Dendritic cell treated with granulocyte-macrophage colony-stimulating factor and Interleukin-4, amounts not matched to agents 40 ng/mL and 50 ng/mL, for 4 days (primary cell): ENCODE measurements at regions not wholly inside any gene's neighbourhood (a gene's known extent, or its start where the extent isn't known, plus 50 kb on each side); places are given as distances from the start of the nearest gene placed in this dataset.
"Not testable (repeated sequence)": the region's sequence is repeated elsewhere in the genome, so short reads cannot be mapped to it uniquely, and the experiment has no call there.

ENCODE experiments used
- H3K27ac Mint-ChIP-seq: one replicate; pipeline ENCODE4 v1.8.0; 2022; ENCODE audit warnings: mild to moderate bottlenecking, mixed read lengths
- H3K27me3 Mint-ChIP-seq: one replicate; pipeline ENCODE4 v1.8.0; 2022; ENCODE audit warnings: mild to moderate bottlenecking, mixed read lengths
- H3K36me3 Mint-ChIP-seq: one replicate; pipeline ENCODE4 v1.8.0; 2022; ENCODE audit warnings: low read depth, mixed read lengths
- H3K4me1 Mint-ChIP-seq: one replicate; pipeline ENCODE4 v1.8.0; 2022; ENCODE audit warnings: low read depth, mixed read lengths
- H3K4me3 Mint-ChIP-seq: one replicate; pipeline ENCODE4 v1.8.0; 2022; ENCODE audit warnings: mild to moderate bottlenecking, moderate library complexity, mixed read lengths
- H3K9me3 Mint-ChIP-seq: one replicate; pipeline ENCODE4 v1.8.0; 2022; ENCODE audit warnings: mixed read lengths
- intact Hi-C: fragments of 100-400 bp; cut with micrococcal nuclease; formaldehyde crosslinking; loops from one replicate; pipeline ENCODE4 v1.15.0; 2022

DNA sequence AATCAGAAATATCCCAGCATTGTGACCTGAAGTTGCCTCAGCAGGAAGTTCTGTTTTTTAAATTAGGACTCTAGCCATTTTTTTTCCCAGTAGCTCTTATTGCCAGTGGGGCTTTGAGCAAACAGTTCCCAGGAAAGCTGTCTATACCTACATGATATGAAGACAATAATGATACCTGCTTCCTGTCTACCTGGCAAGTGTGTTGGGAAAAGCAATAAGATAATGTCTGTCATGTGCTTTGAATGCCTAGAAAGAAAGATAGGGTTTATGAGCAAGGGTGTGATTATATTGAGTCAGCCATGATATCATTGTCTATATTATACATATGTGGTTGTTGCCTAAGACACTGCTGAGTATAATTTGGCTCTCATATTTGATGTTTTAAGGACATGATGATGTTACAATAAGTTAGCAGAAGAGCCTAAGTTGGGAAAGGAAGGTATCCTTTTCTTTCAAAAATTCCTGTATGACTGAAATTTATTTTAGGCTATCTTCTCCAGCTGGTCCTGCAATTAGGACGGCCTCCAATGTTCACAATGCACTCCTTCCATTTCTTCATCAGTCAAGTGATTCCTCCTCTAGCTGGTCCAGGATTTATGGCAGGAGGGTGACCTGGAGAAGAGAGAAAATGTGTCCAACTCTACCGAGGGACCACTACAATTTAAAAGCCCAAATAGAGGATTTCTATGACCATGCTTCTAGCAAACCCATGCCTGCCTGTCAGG, 99.6 kb upstream of the CDC42BPA start:
- Mint-ChIP-seq H3K27ac (no peak overlapping the region), H3K4me1 (peaks cover 5% of the 10 kb centered on the region), H3K4me3 (no peak overlapping the region), H3K9me3 (no peaks in the 10 kb centered on the region), H3K36me3 (no peaks in the 10 kb centered on the region), H3K27me3 (peaks cover 1% of the 10 kb centered on the region)
- intact Hi-C loops = no loop called here

DNA sequence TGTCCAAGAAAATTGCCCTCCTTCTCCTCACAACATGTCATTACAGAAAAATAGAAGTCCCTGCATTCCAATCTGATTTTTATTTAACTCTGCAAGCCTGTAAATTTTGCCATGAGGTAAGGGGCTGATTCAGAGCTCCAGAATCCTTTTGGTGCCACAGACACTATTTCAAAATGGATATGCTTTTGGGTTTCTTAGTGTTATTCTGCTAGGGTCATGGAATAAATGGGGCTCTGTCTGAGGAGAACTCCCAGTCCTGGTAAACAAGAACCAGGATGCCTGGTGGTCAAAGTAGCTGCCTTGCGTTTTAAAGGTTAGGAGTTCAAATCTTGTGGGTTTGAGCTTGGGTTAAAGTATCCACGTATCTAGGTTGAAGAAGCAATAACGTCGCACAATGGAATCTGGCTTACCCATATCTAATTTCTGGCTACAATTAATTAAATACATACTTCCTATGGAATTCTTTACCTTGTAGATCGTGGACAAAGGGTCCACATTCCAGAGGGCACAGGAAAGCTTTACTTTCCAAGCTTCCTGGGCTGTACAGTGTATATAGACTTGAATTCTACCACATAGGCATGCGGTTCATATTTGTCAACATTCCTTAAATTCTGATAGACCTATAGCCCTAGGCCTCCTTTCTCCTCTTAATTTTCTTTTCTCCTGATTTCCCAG, 98.0 kb upstream of the CDC42BPA start:
- no peak overlapping the region for H3K4me3 Mint-ChIP-seq
- no peaks in the 10 kb centered on the region for H3K9me3 Mint-ChIP-seq
- H3K27me3 Mint-ChIP-seq = peaks cover 2% of the 10 kb centered on the region
- no peaks in the 10 kb centered on the region for H3K36me3 Mint-ChIP-seq
- no peak overlapping the region for H3K27ac Mint-ChIP-seq
- peaks cover 5% of the 10 kb centered on the region for H3K4me1 Mint-ChIP-seq
- intact Hi-C loops = no loop called here

DNA sequence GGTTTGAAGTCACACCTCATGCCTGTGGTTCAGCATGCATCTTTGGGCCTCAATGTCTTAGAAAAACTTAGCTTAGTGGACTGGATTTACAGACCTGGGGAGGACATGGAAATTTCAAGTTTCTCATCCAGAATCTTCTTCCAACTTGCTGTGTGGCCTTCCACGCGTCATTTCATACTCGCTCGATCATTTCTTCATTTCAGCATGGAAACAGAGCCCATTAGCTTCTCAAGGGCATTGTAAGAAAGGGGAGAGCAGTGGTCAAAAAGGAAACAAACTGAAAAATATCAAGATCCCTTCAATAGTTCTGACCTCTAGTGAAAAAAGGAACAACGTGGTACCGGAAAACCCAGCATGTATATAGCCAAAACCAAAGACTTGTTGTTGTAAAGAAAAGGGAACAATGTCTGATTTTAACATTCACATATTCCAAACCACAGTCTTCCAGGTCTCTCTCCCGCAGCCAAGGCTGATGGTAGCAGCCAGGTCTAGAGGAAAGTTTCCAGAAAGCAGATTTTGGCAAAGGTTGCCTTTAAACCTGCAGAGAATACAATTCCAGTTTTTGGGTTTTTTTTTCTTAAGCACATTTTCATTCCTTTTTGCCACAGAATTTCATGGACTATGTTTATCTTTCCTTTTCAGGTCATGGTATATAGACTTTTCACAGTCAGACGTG, 97.0 kb upstream of the CDC42BPA start:
- H3K27ac Mint-ChIP-seq = no peak overlapping the region
- intact Hi-C loops = no loop called here
- H3K27me3 Mint-ChIP-seq = peaks cover 9% of the 10 kb centered on the region
- peaks cover 5% of the 10 kb centered on the region for H3K4me1 Mint-ChIP-seq
- no peaks in the 10 kb centered on the region for H3K9me3 Mint-ChIP-seq
- H3K4me3 Mint-ChIP-seq = no peak overlapping the region
- no peaks in the 10 kb centered on the region for H3K36me3 Mint-ChIP-seq

DNA sequence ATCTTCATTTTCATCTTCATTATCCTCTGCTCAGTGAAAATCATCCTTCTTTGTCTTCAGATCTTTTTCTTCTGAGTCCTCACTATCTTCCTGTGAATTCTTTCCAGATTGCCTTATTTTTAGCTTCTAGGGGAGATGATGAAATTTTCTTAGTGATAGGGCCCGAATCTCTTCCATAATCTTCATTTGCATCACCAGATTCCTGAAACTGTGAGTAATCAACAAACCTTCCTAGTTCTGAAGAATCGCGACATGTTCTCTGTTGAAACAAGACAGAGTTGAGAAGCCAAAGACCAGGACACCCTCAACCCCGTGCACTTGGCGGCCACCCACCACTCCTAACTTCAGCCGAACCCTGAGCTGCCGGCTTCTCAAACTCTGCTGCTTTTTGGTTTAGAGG, 92.8 kb upstream of the CDC42BPA start:
- peaks cover 5% of the 10 kb centered on the region for H3K4me1 Mint-ChIP-seq
- H3K27me3 Mint-ChIP-seq = peaks cover 11% of the 10 kb centered on the region
- no peak overlapping the region for H3K27ac Mint-ChIP-seq
- intact Hi-C loops = no loop called here
- H3K9me3 Mint-ChIP-seq = no peaks in the 10 kb centered on the region
- no peaks in the 10 kb centered on the region for H3K36me3 Mint-ChIP-seq
- no peak overlapping the region for H3K4me3 Mint-ChIP-seq

DNA sequence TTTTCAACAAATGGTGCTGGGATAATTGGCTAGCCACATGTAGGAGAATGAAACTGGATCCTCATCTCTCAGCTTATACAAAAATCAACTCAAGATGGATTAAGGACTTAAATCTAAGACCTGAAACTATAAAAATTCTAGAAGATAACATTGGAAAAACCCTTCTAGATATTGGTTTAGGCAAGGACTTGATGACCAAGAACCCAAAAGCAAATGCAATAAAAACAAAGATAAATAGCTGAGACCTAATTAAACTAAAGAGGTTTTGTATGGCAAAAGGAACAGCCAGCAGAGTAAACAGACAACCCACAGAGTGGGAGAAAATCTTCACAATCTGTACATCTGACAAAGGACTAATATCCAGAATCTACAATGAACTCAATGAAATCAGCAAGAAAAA, 88.0 kb upstream of the CDC42BPA start:
- intact Hi-C loops, H3K27me3 Mint-ChIP-seq, H3K9me3 Mint-ChIP-seq, H3K4me3 Mint-ChIP-seq, H3K27ac Mint-ChIP-seq, H3K4me1 Mint-ChIP-seq, H3K36me3 Mint-ChIP-seq: not testable (repeated sequence)

DNA sequence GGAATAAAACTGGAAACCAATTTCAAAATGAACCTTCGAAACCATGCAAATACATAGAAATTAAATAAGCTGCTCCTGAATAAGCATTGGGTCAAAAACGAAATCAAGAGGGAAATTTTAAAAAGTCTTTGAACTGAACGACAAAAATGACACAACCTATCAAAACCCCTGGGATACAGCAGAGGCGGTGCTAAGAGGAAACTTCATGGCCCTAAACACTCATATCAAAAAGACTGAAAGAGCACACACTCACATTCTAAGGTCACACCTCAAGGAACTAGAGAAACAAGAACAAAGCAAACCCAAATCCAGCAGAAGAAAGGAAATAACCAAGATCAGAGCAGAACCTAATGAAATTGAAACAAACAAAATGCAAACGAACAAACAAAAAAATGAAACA, 85.2 kb upstream of the CDC42BPA start:
- Mint-ChIP-seq H3K27me3 (peaks cover 2% of the 10 kb centered on the region), H3K9me3 (peaks cover 14% of the 10 kb centered on the region), H3K36me3 (no peaks in the 10 kb centered on the region), H3K27ac (no peak overlapping the region), H3K4me3 (no peak overlapping the region), H3K4me1 (no peaks in the 10 kb centered on the region)
- intact Hi-C loops = no loop called here

DNA sequence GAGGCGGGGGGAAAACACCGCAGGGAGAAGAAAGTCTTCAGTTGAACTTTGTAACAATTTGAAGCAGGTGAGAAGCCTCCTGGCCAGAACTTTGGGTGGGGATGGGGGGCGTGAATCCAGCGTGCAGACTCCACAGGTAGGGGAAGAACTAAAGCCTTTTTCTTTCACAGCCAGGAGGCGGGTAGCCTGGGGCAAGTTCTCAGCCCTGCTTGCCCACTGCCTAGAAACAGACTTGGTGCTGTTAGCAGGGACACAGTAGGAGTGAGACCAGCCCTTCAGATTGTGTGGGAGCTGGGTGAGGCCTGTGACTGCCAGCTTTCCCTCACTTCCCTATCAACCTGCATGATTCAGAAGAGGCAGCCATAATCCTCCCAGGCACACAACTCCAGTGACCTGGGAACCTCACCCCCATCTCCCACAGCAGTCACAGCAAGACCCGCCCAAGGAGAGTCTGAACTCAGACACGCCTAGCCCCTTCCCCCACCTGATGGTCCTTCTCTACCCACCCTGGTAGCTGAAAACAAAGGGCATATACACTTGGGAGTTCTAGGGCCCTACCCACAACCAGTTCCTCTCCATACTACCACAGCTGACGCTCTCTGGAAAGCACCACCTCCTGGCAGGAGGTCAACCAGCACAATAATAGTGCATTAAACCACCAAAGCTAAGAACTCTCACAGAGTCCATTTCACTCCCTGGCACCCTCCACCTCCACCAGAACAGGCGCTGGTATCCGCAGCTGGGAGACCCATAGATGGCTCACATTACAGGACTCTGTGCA, 83.5 kb upstream of the CDC42BPA start:
- intact Hi-C loops = no loop called here
- H3K27me3 Mint-ChIP-seq = no peaks in the 10 kb centered on the region
- no peak overlapping the region for H3K27ac Mint-ChIP-seq
- no peaks in the 10 kb centered on the region for H3K4me1 Mint-ChIP-seq
- H3K36me3 Mint-ChIP-seq = no peaks in the 10 kb centered on the region
- H3K4me3 Mint-ChIP-seq = no peak overlapping the region
- H3K9me3 Mint-ChIP-seq = peaks cover 14% of the 10 kb centered on the region

DNA sequence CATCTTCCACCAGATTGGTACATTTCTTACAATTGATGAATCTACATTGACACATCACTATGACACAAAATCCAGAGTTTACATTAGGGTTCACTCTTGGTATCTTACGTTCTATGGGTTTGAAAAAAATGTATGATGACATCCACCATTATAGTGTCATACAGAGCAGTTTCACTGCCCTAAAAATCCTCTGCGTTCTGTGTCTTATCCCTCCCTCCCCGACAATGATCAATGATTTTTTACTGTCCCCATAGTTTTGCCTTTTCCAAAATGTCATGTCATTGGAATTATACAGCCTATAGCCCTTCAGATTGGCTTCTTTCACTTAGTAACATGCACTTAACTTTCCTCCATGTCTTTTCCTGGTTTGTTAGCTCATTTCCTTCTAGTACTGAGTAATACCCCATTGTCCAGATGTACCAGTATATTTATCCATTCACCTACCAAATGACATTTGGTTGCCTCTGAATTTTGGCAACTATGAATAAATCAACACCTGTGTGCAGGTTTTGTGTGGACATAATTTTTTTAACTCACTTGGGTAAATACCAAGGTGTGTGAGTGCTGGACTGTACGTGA, 80.9 kb upstream of the CDC42BPA start:
- no peaks in the 10 kb centered on the region for H3K27me3 Mint-ChIP-seq
- H3K36me3 Mint-ChIP-seq = no peaks in the 10 kb centered on the region
- no peak overlapping the region for H3K4me3 Mint-ChIP-seq
- H3K4me1 Mint-ChIP-seq = no peaks in the 10 kb centered on the region
- intact Hi-C loops = no loop called here
- no peak overlapping the region for H3K27ac Mint-ChIP-seq
- H3K9me3 Mint-ChIP-seq = peaks cover 14% of the 10 kb centered on the region

DNA sequence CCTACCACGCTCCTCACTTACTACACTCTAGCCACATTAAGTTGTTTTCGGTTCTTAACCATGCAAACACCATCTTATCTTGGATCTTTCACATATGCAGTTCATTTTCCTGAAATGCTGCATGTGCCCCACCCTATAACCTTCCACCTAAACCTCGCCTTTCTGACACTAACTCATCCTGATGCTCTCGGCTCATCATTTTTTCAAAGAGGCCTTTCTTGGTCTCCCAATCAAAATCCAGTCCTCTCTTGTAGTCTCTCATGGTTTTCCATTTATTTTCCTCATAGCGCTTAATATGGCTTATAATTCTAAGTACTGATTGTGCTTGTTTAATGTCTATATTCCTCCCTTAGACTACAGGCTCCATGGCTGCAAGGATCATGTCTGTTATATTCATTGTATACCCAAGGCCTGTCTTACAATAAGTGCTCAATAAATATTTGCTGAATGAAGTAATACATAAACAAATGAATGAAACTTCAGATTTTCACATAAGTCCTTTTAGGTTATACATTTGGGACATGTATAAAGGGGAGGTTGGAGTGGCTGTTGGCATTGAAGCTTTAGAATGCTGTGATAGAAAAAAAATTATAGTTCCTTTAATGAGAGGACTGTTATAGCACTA, 79.2 kb upstream of the CDC42BPA start:
- intact Hi-C loops = no loop called here
- H3K27ac Mint-ChIP-seq = no peak overlapping the region
- no peaks in the 10 kb centered on the region for H3K4me1 Mint-ChIP-seq
- H3K4me3 Mint-ChIP-seq = no peak overlapping the region
- peaks cover 14% of the 10 kb centered on the region for H3K9me3 Mint-ChIP-seq
- no peaks in the 10 kb centered on the region for H3K27me3 Mint-ChIP-seq
- H3K36me3 Mint-ChIP-seq = no peaks in the 10 kb centered on the region

DNA sequence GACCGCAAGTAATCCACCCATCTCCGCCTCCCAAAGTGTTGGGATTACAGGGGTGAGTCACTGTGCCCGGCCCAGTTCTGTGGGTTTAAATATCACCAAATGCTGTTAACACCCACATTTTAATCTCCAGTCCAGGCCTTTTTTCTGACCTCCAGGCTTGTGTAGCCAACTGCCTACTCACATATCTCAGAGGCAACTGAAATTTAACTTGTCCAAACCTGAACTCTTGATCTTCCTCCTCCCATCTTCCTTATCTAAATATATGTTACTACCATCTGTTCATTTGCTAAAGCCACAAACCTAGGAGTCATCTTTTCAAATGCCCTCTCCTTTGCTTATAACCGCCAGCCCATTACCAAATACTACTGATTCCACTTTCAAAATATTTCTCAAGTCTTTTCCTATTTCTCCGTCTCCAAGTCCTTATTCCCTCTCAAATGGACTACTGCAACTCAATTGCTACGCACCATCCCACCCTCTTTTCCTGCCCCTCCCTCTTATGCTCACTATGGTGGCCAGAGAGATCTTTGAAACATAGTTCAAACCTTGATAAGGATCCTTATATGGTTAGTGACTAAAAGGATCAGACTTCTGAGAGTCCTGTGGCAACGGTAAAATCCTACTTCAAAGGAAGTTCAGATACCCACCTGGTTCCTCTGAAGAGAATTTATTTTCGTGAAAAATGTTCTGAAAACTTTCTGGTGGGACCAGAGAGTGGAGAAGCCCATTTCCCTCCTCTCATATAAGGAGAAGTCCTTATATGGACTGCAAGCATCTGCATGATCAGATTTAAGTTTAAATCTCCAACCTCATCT, 78.5 kb upstream of the CDC42BPA start:
- Mint-ChIP-seq H3K4me3 (no peak overlapping the region), H3K36me3 (no peaks in the 10 kb centered on the region), H3K27me3 (no peaks in the 10 kb centered on the region), H3K27ac (no peak overlapping the region), H3K9me3 (peaks cover 9% of the 10 kb centered on the region), H3K4me1 (no peaks in the 10 kb centered on the region)
- intact Hi-C loops = no loop called here

DNA sequence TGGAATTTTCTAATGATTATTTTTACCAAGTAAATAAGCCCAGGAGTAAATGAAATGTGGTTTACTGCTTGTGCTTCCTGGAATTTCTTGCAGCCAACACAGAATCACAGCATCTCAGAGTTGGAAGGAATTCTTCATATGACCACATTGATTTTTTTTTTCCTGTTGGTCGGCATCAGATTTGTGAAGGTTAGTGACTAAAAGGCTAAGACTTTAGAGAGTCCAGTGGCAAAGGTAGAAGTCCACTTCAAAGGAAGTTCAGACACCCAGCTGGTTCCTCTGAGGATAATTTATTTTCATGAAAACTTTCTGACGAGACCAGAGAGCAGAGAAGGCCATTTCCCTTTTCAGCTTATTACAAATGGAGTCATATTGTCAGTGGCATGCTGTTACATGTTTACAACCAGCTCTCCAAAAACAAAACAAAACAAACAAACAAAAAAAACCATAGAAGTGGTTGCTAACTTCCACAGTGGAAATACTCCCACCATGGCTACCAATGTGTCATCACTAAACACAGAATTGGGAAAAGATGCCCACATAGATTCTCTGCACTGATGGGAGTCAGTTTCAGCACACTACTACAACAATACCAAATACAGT, 77.2 kb upstream of the CDC42BPA start:
- Mint-ChIP-seq H3K27me3 (no peaks in the 10 kb centered on the region), H3K9me3 (no peaks in the 10 kb centered on the region), H3K4me3 (no peak overlapping the region), H3K27ac (no peak overlapping the region), H3K36me3 (no peaks in the 10 kb centered on the region), H3K4me1 (no peaks in the 10 kb centered on the region)
- intact Hi-C loops = no loop called here

DNA sequence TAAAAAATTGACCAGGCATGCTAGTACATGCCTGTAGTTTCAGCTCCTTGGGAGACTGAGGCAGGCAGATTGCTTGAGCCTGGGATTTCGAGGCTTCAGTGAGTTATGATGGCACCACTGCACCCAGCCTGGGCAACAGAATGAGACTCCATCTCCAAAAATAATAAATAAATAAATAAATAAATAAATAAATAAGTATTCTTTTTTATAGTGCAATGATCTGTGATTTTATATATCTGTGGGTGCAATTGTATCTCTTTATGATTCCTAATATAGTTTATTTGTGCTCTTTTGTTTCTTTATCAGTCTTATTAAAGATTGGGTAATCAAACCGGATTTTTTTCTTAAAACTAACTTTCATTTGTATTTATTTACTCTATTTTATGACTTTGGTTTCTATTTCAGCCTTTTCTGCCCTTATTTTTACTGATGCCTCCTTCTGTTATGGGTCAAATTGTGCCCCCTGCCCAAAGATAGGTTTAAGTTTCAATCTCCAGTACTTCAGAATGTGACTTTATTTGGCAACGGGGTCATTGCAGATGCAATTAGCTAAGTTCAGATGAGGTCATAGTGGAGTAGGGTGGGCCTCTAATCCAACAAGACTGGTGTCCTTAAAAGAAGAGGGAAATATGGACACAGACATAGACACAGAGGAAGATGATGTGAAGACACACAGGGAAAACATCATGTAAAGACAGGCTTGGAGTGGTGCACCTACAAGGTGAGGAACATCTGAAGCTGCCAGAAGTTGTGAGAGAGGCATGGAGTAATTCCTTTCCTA, 74.9 kb upstream of the CDC42BPA start:
- intact Hi-C loops = no loop called here
- H3K27me3 Mint-ChIP-seq = no peaks in the 10 kb centered on the region
- no peaks in the 10 kb centered on the region for H3K36me3 Mint-ChIP-seq
- no peak overlapping the region for H3K4me3 Mint-ChIP-seq
- no peaks in the 10 kb centered on the region for H3K4me1 Mint-ChIP-seq
- H3K27ac Mint-ChIP-seq = no peak overlapping the region
- H3K9me3 Mint-ChIP-seq = no peaks in the 10 kb centered on the region
